GM19239 (cell line): ENCODE measurements at regions not wholly inside any gene's neighbourhood (a gene's known extent, or its start where the extent isn't known, plus 50 kb on each side); places are given as distances from the start of the nearest gene placed in this dataset.

ENCODE experiments used
- DNase-seq: peaks from one replicate; pipeline ENCODE4 v3.0.0; 2011; ENCODE audit warnings: low spot score; ENCODE audit not compliant: insufficient read length
- FAIRE-seq: peaks from 2 replicates; lab custom pipeline; 2011; peaks lifted over from hg19 to GRCh38; lab: Jason Lieb, UNC

GRCh38 chr4:53830511-53830910 is 233.9 kb downstream of the CHIC2 start:
- FAIRE-seq, result no peak
- no peak for DNase-seq

- no peak for FAIRE-seq
- DNase-seq, result no peak
Measured at GRCh38 chr4:53821179-53821851, 230.0 kb upstream of the LNX1 start.

- FAIRE-seq (no peak), DNase-seq (no peak)
Measured at GRCh38 chr4:53818104-53818503, 226.8 kb upstream of the LNX1 start.

- FAIRE-seq, result no peak
- DNase-seq, result no peak
Measured at GRCh38 chr4:53816561-53816960, 225.3 kb upstream of the LNX1 start.

- DNase-seq (no peak), FAIRE-seq (no peak)
Measured at GRCh38 chr4:53815281-53815680, 224.0 kb upstream of the LNX1 start.

- FAIRE-seq, result no peak
- DNase-seq, result no peak
Measured at GRCh38 chr4:53813998-53814397, 222.7 kb upstream of the LNX1 start.

GRCh38 chr4:53810643-53811042 is 219.4 kb upstream of the LNX1 start:
- no peak for FAIRE-seq
- no peak for DNase-seq

GRCh38 chr4:53809816-53810215 is 218.5 kb upstream of the LNX1 start:
- DNase-seq (no peak), FAIRE-seq (no peak)

- FAIRE-seq (no peak), DNase-seq (no peak)
Measured at GRCh38 chr4:53805291-53805690, 214.0 kb upstream of the LNX1 start.

- FAIRE-seq (peak; percentile 8), DNase-seq (peak; percentile 28)
Measured at GRCh38 chr4:53804719-53805118, 213.4 kb upstream of the LNX1 start.

- no peak for FAIRE-seq
- DNase-seq, result no peak
Measured at GRCh38 chr4:53802500-53802899, 211.2 kb upstream of the LNX1 start.

- no peak for FAIRE-seq
Measured at GRCh38 chr4:53801373-53801772, 210.1 kb upstream of the LNX1 start.

GRCh38 chr4:53800741-53801140 is 209.5 kb upstream of the LNX1 start:
- FAIRE-seq (no peak), DNase-seq (no peak)

More at GRCh38 chr4:53801373-53801772, 210.1 kb upstream of the LNX1 start:
- no peak for DNase-seq

GRCh38 chr4:53793096-53793495 is 201.8 kb upstream of the LNX1 start:
- FAIRE-seq (no peak), DNase-seq (no peak)

- no peak for FAIRE-seq
- no peak for DNase-seq
Measured at GRCh38 chr4:53790286-53790685, 199.0 kb upstream of the LNX1 start.

GRCh38 chr4:53788621-53789020 is 197.3 kb upstream of the LNX1 start:
- FAIRE-seq (no peak), DNase-seq (no peak)

- FAIRE-seq (no peak), DNase-seq (no peak)
Measured at GRCh38 chr4:53788011-53788410, 196.7 kb upstream of the LNX1 start.

GRCh38 chr4:53786632-53787031 is 195.3 kb upstream of the LNX1 start:
- DNase-seq (no peak), FAIRE-seq (no peak)

- DNase-seq (no peak), FAIRE-seq (no peak)
Measured at GRCh38 chr4:53785996-53786395, 194.7 kb upstream of the LNX1 start.

GRCh38 chr4:53784112-53784511 is 192.8 kb upstream of the LNX1 start:
- no peak for DNase-seq
- no peak for FAIRE-seq

- DNase-seq (no peak), FAIRE-seq (no peak)
Measured at GRCh38 chr4:53783208-53783859, 192.0 kb upstream of the LNX1 start.

- FAIRE-seq, result no peak
- no peak for DNase-seq
Measured at GRCh38 chr4:53782458-53782845, 191.2 kb upstream of the LNX1 start.
